Thyroid gland (tissue), 4 donors: ENCODE measurements at regions not wholly inside any gene's neighbourhood (a gene's known extent, or its start where the extent isn't known, plus 50 kb on each side); places are given as distances from the start of the nearest gene placed in this dataset.

ENCODE experiments used
- POLR2A ChIP-seq, 2 donors: fragments of 450-650 bp; IDR thresholded peaks; one replicate each; pipeline ENCODE4 v1.6.1; 2017; ENCODE audit warnings: antibody characterized with exemption in 2 of 2, mild to moderate bottlenecking in 2 of 2, moderate library complexity in 1 of 2
- TF ChIP-seq, protein P1 (sequence below), 6 experiments: fragments of 200-600 bp in 3 of 6; fragments of 450-650 bp in 3 of 6; sonication (generic) in 3 of 6; IDR thresholded peaks; one replicate each; pipeline ENCODE4 v1.5.1; 2016 to 2019; ENCODE audit warnings: antibody characterized with exemption in 6 of 6, mild to moderate bottlenecking in 2 of 6, inconsistent platforms in 1 of 6, moderate library complexity in 1 of 6

DNA sequence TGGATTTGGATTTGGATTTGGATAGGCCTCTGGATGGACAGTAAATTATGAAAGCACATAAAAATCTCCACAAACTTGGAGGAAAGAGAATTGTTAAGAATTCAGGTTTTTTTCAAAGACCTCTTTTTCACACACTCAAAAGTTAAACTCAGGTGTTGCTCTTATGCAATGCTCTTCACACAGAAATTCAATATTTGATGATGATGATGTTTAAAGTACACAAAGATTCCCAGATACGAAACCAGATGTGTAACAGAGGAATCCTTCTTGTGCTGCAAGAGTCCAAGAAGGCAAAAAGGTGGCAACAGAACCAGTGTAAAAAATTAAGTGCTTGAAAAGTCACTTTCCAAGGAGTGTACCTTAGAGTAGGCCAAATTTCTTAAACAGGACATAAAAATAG, 75.8 kb upstream of the SPATS2L start:
- TF ChIP-seq POLR2A (IDR thresholded peaks at IDR 0.05): no peak
- TF ChIP-seq, protein P1, sequence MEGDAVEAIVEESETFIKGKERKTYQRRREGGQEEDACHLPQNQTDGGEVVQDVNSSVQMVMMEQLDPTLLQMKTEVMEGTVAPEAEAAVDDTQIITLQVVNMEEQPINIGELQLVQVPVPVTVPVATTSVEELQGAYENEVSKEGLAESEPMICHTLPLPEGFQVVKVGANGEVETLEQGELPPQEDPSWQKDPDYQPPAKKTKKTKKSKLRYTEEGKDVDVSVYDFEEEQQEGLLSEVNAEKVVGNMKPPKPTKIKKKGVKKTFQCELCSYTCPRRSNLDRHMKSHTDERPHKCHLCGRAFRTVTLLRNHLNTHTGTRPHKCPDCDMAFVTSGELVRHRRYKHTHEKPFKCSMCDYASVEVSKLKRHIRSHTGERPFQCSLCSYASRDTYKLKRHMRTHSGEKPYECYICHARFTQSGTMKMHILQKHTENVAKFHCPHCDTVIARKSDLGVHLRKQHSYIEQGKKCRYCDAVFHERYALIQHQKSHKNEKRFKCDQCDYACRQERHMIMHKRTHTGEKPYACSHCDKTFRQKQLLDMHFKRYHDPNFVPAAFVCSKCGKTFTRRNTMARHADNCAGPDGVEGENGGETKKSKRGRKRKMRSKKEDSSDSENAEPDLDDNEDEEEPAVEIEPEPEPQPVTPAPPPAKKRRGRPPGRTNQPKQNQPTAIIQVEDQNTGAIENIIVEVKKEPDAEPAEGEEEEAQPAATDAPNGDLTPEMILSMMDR (IDR thresholded peaks at IDR 0.05): no peak
